NCI-H1092 treated with DMSO at 0.1 percent for 48 hours (cell line): ENCODE measurements at regions not wholly inside any gene's neighbourhood (a gene's known extent, or its start where the extent isn't known, plus 50 kb on each side); places are given as distances from the start of the nearest gene placed in this dataset.
"Not testable (repeated sequence)": the region's sequence is repeated elsewhere in the genome, so short reads cannot be mapped to it uniquely, and the experiment has no call there.

Source experiments
- DNase-seq: peaks from one replicate; lab custom pipeline; 2025; lab: John Stamatoyannopoulos, UW

DNA sequence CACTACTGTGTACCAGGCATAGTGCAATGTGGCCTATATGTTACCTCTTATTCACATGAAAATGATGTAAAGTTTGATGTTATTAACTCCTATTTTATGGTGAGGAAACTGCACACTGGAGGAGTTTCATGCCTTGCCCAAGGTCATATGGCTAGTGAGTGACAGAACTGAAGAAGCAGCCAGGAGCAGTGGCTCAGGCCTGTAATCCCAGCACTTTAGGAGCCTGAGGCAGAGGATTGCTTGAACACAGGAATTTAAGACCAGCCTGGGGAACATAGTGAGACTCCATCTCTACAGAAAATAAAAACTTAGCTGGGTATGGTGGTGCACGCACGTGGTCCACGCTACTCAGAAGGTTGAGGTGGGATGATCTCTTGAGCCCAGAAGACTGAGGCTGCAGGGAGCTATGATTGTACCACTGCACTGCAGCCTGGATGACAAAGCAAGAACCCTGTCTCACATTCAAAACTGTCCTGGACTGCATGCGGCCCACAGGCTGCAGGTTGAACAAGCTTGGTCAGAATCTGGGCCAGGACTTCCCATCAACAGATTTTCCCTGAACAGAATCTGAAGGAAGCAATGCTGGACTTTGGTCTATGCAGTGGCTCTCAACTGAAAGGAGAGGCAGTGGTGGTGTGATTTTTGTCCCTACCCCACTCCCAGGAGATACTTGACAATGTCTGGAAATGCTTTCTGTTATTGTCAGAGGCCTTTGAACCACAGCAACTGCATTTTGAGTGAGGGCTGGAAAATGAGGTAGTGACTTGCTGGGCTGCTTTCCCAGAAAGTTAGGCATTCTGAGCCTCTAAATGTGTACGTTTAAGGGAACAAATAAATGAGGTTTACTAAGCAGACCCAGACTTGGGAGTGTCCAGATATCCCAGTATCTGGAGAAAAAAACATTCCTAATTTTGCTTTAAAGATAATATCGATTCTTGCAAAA, 479.5 kb downstream of the TMEM114 start:
- no peak for DNase-seq

DNA sequence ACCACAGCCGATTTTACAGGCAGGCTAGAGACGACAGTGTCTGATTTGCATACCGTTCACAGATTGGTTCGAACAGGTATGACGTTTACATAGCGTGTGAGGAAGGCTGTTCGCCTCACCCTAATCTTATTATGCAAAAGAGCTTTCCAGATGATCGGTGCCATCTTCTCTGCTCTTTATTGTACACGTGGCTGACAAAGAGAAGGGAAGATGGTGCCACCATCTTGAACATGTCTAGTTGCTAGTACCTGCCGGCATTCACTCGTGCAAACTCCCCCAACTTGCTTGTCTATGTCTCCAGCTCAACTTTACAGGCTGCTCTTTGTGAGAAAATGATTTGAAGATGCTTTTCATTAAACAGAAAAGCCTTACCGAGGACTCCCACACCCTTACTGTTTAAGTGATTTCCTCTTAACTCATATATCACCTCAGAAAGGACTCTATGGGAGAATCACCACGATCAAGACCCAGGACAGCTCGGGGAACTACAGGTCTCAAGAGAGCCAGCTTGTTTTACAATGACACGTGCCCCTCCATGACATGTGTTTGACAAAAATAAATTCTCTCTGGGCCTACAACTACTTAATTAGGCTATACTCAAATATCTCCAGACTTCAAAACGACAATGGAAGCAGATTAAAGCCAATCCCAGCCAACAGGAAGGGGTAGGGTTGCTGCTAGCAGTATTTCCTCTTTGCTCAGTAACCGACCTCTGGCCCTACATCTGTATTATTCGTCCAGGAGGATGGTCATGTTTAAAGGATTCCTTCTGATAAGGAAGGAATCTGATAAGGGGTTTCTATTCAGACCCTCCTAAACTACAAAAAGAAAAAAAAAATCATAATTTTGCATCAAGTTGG, 480.6 kb downstream of the TMEM114 start:
- DNase-seq: peak; percentile 12

DNA sequence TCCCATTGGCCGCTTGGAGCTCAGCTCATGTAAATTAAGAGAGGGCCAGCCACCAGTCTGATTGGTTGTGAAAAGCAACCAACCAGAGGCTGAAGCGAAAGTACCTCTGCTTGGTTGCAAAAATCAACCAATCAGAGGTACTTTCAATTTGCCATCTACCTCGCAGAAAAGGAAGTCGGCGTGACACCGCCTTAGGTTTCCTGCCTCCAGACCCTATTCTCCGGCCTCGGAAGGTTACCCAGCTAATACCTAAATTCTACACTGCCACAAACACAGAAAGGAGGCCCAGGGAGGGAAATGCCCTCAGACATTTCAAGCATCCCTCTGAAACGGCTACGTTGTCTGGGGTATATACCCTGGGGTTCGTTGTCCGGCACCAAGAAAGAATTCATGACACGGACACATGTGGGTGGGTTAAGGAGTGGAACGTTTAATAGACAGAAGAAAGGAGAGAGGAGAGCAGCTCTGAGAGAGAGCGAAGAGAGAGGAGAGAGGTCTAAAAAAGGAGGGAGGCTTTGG, 481.3 kb downstream of the TMEM114 start:
- peak; percentile 0 for DNase-seq

DNA sequence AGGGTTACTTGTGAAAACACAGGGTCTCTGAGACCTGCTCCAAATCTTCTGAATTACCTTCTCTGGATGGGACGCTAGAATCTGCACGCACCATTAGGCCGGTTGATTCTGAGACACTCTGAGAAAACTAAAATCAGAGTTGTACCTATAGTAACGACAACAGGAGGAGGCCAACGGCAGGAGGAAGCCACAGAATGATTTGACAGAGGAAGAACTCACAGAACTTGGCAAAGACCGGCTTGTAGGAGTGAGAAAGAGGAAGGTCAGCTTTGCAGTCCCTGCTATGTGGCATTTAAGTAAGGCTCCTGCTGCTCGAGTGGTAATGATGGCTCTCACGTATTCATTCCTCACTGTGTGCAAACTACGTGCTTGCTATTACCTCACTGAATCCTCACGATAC, 483.0 kb downstream of the TMEM114 start:
- no peak for DNase-seq

DNA sequence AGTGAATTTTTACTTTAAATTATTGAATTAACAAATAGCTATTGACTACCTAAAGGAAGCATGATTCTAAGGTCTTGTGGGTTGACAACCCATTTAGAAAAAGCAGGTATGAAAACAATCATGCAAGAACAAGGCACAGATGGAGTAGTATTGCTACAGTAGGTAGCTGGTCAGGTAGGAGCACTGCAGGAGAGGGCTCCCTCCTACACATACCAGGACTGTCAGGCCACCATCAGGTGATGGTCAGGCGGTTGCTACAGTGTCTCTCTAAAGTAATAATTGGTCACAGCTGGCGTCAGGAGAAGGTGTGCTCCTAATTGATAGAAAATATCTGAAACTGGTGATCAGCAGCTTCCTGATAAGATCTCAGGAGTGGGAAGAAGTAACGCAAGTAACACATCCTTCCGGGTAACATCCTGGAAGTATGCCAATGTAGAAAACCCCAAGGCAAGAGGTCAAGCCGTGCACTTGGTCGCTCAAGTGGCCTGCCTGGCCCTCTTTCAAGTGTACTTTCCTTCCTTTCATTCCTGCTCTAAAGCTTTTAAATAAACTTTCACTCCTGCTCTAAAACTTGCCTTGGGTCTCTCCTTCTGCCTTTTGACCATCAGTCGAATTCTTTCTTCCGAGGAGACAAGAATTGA, 486.5 kb downstream of the TMEM114 start:
- DNase-seq: no peak

DNA sequence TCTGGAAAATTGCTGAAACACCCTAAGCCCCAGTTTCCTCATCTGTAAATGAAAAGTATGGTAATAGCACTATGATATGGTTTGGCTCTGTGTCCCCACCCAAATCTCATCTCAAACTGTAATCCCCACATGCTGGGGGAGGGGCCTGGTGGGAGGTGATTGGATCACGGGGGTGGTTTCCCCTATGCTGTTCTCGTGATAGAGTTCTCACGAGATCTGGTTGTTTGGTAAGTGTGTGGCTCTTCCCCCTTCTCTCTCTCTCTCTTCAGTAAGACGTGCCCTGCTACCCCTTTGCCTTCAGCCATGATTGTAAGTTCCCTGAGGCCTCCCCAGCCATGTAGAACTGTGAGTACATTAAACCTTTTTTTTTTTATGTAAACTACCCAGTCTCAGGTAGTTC, 490.7 kb downstream of the TMEM114 start:
- DNase-seq: no peak

GRCh38 chr16:8098947-8099512, 491.3 kb downstream of the TMEM114 start:
- no peak for DNase-seq

- no peak for DNase-seq
These were observed 494.1 kb downstream of the TMEM114 start for GRCh38 chr16:8096211-8096610.

- no peak for DNase-seq
These were observed 495.6 kb downstream of the TMEM114 start for GRCh38 chr16:8094696-8095095.

DNA sequence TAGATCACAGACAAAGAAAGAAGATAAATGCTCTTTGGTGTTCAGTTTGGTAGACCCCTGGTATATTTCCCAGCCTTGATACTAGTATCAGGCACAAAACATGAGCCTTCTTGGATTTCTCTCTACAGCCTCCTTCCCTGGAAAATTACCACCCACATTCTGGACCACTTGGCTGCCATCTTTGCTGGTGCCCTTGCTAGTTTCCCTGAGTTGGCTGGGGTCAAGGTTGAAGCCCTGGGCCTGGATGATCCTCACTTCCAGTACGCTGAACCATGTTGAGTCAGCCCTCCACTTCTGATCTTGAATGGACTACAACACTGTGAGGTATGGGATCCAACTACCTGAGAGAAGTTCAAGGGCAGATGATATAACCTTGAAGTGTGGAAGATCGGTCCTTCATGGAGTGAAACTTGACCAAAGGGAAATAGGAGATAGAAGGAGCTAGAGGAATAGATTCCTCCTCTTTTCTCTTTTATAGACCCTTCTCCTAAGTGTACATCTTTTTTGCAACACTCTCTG, 501.4 kb downstream of the TMEM114 start:
- DNase-seq: no peak

GRCh38 chr16:8087597-8088289, 502.6 kb downstream of the TMEM114 start:
- DNase-seq: no peak

GRCh38 chr16:8087146-8087545, 503.2 kb downstream of the TMEM114 start:
- DNase-seq: no peak

GRCh38 chr16:8084882-8085281, 505.4 kb downstream of the TMEM114 start:
- DNase-seq: no peak

GRCh38 chr16:8084302-8084701, 506.0 kb downstream of the TMEM114 start:
- no peak for DNase-seq

DNA sequence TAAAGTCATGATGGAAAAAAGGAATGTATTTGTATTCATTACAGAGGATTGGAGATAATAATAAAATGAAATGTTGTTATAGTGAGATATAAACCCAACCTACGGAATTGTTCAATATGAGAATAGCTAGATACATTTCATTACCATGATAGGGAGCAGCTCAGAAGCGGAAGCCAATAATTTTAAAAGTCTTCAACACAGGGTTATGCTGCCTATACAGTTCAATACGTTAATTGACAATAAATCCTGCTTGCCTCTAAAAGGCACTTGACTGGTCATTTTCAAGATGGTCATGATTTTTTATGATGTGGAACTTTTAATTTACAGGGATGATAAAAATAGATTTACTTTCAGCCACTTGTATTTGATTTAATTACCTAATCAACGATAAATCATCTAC, 506.8 kb downstream of the TMEM114 start:
- no peak for DNase-seq

DNA sequence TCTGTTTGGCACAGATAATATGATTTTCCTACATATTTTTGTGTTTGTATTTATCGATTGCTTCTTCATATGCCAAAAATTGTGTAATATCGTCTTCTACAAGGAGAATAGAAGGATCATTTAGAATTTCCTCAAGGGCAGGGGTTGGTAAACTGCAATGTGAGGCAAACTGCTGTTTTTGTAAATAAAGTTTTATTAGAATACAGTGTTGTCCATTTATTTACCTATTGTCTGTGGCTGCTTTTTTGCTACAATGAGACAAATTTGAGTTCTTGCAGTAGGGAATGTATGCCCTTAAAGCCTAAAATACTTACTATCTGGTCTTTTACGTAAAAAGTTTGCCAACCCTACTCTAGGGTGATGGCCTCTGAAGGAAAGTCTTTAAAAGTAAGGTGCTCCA, 509.5 kb downstream of the TMEM114 start:
- no peak for DNase-seq

DNA sequence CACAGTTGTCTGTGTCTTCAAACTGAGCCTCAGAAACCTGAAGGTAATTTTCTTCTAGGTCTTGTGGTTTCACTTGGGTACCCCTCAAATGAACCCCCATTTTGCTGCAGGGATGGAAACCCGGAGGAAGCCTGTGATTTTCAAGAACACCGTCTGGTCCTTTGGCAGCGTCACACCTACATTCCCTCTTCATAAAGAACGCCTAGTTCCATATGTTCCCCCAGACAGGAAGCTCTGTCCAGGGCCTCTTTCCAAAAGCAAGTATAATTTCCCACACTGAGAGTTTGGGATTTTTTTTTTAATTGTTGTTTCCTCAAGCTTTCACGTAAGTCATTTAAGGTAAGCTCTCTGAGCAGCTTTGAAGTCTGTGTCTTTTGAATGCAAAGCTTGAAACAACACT, 515.0 kb downstream of the TMEM114 start:
- no peak for DNase-seq

DNA sequence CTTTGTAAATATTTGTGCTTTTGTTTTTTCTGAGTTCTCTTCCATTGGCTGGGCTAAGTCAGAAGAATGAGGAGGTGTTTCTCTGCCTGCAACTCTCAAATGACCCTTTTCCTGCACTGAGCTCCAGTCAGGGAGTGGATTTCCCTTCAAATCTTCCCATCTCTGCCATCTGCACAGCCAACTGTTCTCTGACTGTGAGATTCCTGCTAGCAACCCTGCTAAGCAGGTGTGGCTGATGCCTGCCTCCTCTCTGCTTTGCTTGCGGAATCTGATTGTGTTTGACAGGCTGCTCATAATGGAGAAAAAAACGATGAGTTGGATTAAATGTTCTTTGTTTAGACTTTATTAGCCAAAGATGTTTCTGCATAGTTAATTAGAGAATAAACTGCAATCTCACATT, 519.8 kb downstream of the TMEM114 start:
- no peak for DNase-seq

GRCh38 chr16:8068225-8068624, 522.1 kb downstream of the TMEM114 start:
- not testable (repeated sequence) for DNase-seq

DNA sequence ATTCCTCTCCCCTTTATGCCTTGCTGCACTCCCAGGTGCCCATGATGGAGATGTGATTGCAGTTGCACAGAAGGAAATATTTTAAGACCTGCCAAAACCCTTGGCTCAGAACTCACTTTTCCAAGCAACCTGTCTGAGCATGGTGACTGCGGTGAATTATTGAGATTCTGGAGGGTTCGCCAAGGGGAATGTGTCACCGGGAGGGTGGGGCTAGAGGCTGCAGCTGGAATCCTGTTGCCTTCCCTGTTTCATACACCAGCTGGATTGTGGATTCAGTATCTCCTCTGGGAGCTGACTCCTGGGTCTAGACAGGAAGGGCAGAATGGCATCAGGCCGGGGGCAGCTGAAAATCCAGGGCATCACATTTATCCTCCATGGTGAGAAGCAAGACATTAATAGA, 527.2 kb downstream of the TMEM114 start:
- DNase-seq: no peak

- no peak for DNase-seq
These were observed 527.6 kb downstream of the TMEM114 start for GRCh38 chr16:8062677-8063076.
